H1 (cell line): ENCODE measurements at regions not wholly inside any gene's neighbourhood (a gene's known extent, or its start where the extent isn't known, plus 50 kb on each side); places are given as distances from the start of the nearest gene placed in this dataset.

ENCODE experiments used
- CTCF ChIA-PET: fragments of 300-600 bp; sonication (Branson Sonifier 250); formaldehyde crosslinking; loops from one replicate; lab custom pipeline; 2021; ENCODE audit not compliant: partially characterized antibody; lab: Charles Lee
- POLR2A ChIA-PET: fragments of 300-600 bp; sonication (Branson Sonifier 250); formaldehyde crosslinking; loops from one replicate; lab custom pipeline; 2021; ENCODE audit warnings: inconsistent platforms; ENCODE audit not compliant: partially characterized antibody; lab: Charles Lee
- DNase-seq, 2 experiments: peaks; one replicate each; pipeline versions ENCODE4 v3.0.0 to v3.0.0-alpha.2; 2010 to 2022; ENCODE audit warnings: low spot score in 2 of 2, low read depth in 1 of 2, mixed read lengths in 1 of 2
- FAIRE-seq: peaks from 2 replicates; lab custom pipeline; 2011; peaks lifted over from hg19 to GRCh38; lab: Jason Lieb, UNC
- H2AFZ ChIP-seq: 2 replicates; pipeline ENCODE4 v1.8.1; 2012; ENCODE audit warnings: low read length, inconsistent platforms
- H2AK5ac ChIP-seq: 2 replicates; pipeline ENCODE4 v1.6.1; 2013; ENCODE audit warnings: low read depth, low read length
- H2BK120ac ChIP-seq: replicated peaks from 2 replicates; pipeline ENCODE3; 2013; ENCODE audit warnings: low read depth, low read length, inconsistent platforms
- H2BK12ac ChIP-seq: 2 replicates; pipeline ENCODE4 v1.6.1; 2013; ENCODE audit warnings: low read depth, low read length
- H2BK15ac ChIP-seq: 2 replicates; pipeline ENCODE4 v1.6.1; 2013; ENCODE audit warnings: low read length
- H2BK20ac ChIP-seq: 2 replicates; pipeline ENCODE4 v1.6.1; 2013; ENCODE audit warnings: low read length
- H2BK5ac ChIP-seq: 2 replicates; pipeline ENCODE4 v1.6.1; 2013; ENCODE audit warnings: low read depth, low read length
- H3K14ac ChIP-seq: 2 replicates; pipeline ENCODE4 v1.6.1; 2013; ENCODE audit warnings: inconsistent platforms; ENCODE audit not compliant: insufficient read length
- H3K18ac ChIP-seq: 2 replicates; pipeline ENCODE4 v1.6.1; 2013; ENCODE audit warnings: low read length; ENCODE audit errors: extremely low read depth
- H3K23ac ChIP-seq: 2 replicates; pipeline ENCODE4 v1.6.1; 2013; ENCODE audit warnings: inconsistent platforms; ENCODE audit not compliant: insufficient read length
- H3K23me2 ChIP-seq: 2 replicates; pipeline ENCODE4 v1.6.1; 2013; ENCODE audit warnings: low read depth, low read length
- H3K27ac ChIP-seq: 2 replicates; pipeline ENCODE4 v1.6.1; 2011; ENCODE audit warnings: low read depth, low read length, inconsistent platforms
- H3K27me3 ChIP-seq, 4 experiments: replicated peaks in 1 of 4; 1 replicate in 1 of 4; 2 replicates in 3 of 4; pipeline versions ENCODE4 v1.6.1 to v1.8.1; 2011 to 2013; ENCODE audit warnings: low read length in 3 of 4, mild to moderate bottlenecking in 3 of 4, inconsistent platforms in 2 of 4, mixed read lengths in 2 of 4, moderate library complexity in 1 of 4; ENCODE audit not compliant: control insufficient read depth in 3 of 4, insufficient read depth in 3 of 4; ENCODE audit errors: extremely low read depth in 1 of 4
- H3K36me3 ChIP-seq, 4 experiments: 2 replicates each; pipeline versions ENCODE4 v1.6.1 to v1.8.1; 2011 to 2013; ENCODE audit warnings: mild to moderate bottlenecking in 4 of 4, low read length in 3 of 4, moderate library complexity in 2 of 4, control low read depth in 1 of 4, inconsistent platforms in 1 of 4; ENCODE audit not compliant: insufficient read depth in 4 of 4, control insufficient read depth in 2 of 4
- H3K4ac ChIP-seq: replicated peaks from 2 replicates; pipeline ENCODE3; 2013; ENCODE audit warnings: low read length, low read depth, mixed read lengths, inconsistent platforms; ENCODE audit not compliant: insufficient read length
- H3K4me1 ChIP-seq, 4 experiments: replicated peaks in 1 of 4; 1 replicate in 1 of 4; 2 replicates in 3 of 4; pipeline versions ENCODE4 v1.6.1 to v1.8.1; 2011 to 2013; ENCODE audit warnings: low read length in 3 of 4, inconsistent platforms in 2 of 4, mixed read lengths in 1 of 4; ENCODE audit not compliant: insufficient read depth in 4 of 4, control insufficient read depth in 3 of 4
- H3K4me2 ChIP-seq, 2 experiments: 2 replicates each; pipeline versions ENCODE4 v1.6.1 to v1.8.1; 2011 to 2013; ENCODE audit warnings: low read depth in 2 of 2, low read length in 2 of 2, control low read depth in 1 of 2, inconsistent platforms in 1 of 2, mild to moderate bottlenecking in 1 of 2; ENCODE audit not compliant: insufficient read depth in 1 of 2
- H3K4me3 ChIP-seq, 4 experiments: fragments of 200-600, 300-600 bp in 1 of 4; sonication (generic), shearing (Covaris generic), sonication (Bioruptor Twin) in 1 of 4; 2 replicates each; pipeline versions ENCODE4 v1.5.1 to v1.8.1; 2011 to 2016; ENCODE audit warnings: low read length in 4 of 4, low read depth in 3 of 4, control low read depth in 2 of 4, inconsistent platforms in 2 of 4, mild to moderate bottlenecking in 2 of 4, mixed read lengths in 1 of 4, moderate library complexity in 1 of 4; ENCODE audit not compliant: insufficient read depth in 2 of 4; ENCODE audit errors: extremely low read depth in 1 of 4
- H3K56ac ChIP-seq: replicated peaks from 2 replicates; pipeline ENCODE3; 2013; ENCODE audit warnings: low read depth, mild to moderate bottlenecking, mixed read lengths, low read length, inconsistent platforms; ENCODE audit not compliant: insufficient read length
- H3K79me1 ChIP-seq: 2 replicates; pipeline ENCODE4 v1.6.1; 2013; ENCODE audit warnings: low read depth, low read length, control low read depth
- H3K79me2 ChIP-seq, 2 experiments: 2 replicates each; pipeline versions ENCODE4 v1.6.1 to v1.8.1; 2012 to 2013; ENCODE audit warnings: low read length in 2 of 2, mild to moderate bottlenecking in 2 of 2, inconsistent platforms in 1 of 2; ENCODE audit not compliant: insufficient read depth in 2 of 2, control insufficient read depth in 1 of 2
- H3K9ac ChIP-seq, 4 experiments: replicated peaks in 1 of 4; 1 replicate in 1 of 4; 2 replicates in 3 of 4; pipeline versions ENCODE4 v1.6.1 to v1.8.1; 2011 to 2013; ENCODE audit warnings: low read depth in 3 of 4, low read length in 3 of 4, control low read depth in 2 of 4, mild to moderate bottlenecking in 2 of 4, moderate library complexity in 2 of 4, inconsistent platforms in 1 of 4; ENCODE audit errors: extremely low read depth in 1 of 4
- H3K9me3 ChIP-seq, 2 experiments: 2 replicates each; pipeline versions ENCODE4 v1.6.1 to v1.8.1; 2012 to 2013; ENCODE audit warnings: mild to moderate bottlenecking in 2 of 2, moderate library complexity in 2 of 2, control low read depth in 1 of 2, inconsistent platforms in 1 of 2, low read depth in 1 of 2, low read length in 1 of 2, mixed read lengths in 1 of 2; ENCODE audit not compliant: insufficient read depth in 2 of 2
- H4K20me1 ChIP-seq, 2 experiments: replicated peaks in 1 of 2; 2 replicates each; pipeline versions ENCODE3 to v1.8.1; 2011 to 2013; ENCODE audit warnings: inconsistent platforms in 2 of 2, low read length in 2 of 2, mild to moderate bottlenecking in 1 of 2; ENCODE audit not compliant: insufficient read depth in 2 of 2, control insufficient read depth in 1 of 2
- H4K5ac ChIP-seq: 2 replicates; pipeline ENCODE4 v1.6.1; 2013; ENCODE audit warnings: low read length, low read depth, mixed read lengths, inconsistent platforms; ENCODE audit not compliant: insufficient read length
- H4K8ac ChIP-seq: 2 replicates; pipeline ENCODE4 v1.8.0; 2013; ENCODE audit warnings: mild to moderate bottlenecking, moderate library complexity, low read length, inconsistent platforms; ENCODE audit not compliant: insufficient read depth; ENCODE audit errors: extremely low read depth
- H4K91ac ChIP-seq: replicated peaks from 2 replicates; pipeline ENCODE3; 2013; ENCODE audit warnings: low read length, mixed read lengths, inconsistent platforms; ENCODE audit not compliant: insufficient read length
- ATF2 ChIP-seq: IDR thresholded peaks from 2 replicates; pipeline ENCODE4 v1.6.1; 2012; ENCODE audit warnings: low read length, inconsistent platforms
- BACH1 ChIP-seq: IDR thresholded peaks from 2 replicates; pipeline ENCODE4 v1.6.1; 2012; ENCODE audit warnings: low read length, improper control_type of control experiment
- CEBPB ChIP-seq: IDR thresholded peaks from 2 replicates; pipeline ENCODE4 v1.6.1; 2012; ENCODE audit warnings: low read depth, low read length
- CHD2 ChIP-seq: IDR thresholded peaks from 2 replicates; pipeline ENCODE4 v1.6.1; 2012; ENCODE audit warnings: low read length, improper control_type of control experiment
- CTCF ChIP-seq, 3 experiments: IDR thresholded peaks; 1 replicate in 2 of 3; 2 replicates in 1 of 3; pipeline versions ENCODE4 v1.5.1 to v1.6.1; 2011; ENCODE audit warnings: low read length in 3 of 3, mild to moderate bottlenecking in 3 of 3, inconsistent platforms in 2 of 3, low read depth in 1 of 3, moderate library complexity in 1 of 3; ENCODE audit not compliant: insufficient read depth in 1 of 3; ENCODE audit errors: control extremely low read depth in 1 of 3
- MAFK ChIP-seq: IDR thresholded peaks from 2 replicates; pipeline ENCODE4 v1.6.1; 2012; ENCODE audit warnings: low read depth, mild to moderate bottlenecking, improper control_type of control experiment, low read length
- RFX5 ChIP-seq: IDR thresholded peaks from 2 replicates; pipeline ENCODE4 v1.6.1; 2011; ENCODE audit warnings: low read depth, low read length, improper control_type of control experiment, borderline replicate concordance
- RXRA ChIP-seq: IDR thresholded peaks from 2 replicates; pipeline ENCODE4 v1.6.1; 2011; ENCODE audit warnings: low read depth, mild to moderate bottlenecking, low read length, moderate library complexity; ENCODE audit not compliant: insufficient read depth
- SIRT6 ChIP-seq: IDR thresholded peaks from one replicate; pipeline ENCODE4 v1.7.1; 2012; ENCODE audit warnings: low read length, inconsistent platforms
- TAF1 ChIP-seq: IDR thresholded peaks from 2 replicates; pipeline ENCODE4 v1.6.1; 2011; ENCODE audit warnings: mild to moderate bottlenecking, low read depth, low read length
- WGBS, 2 experiments: shearing (Covaris generic) in 1 of 2; methylation state at CpG; one replicate each; pipeline versions ENCODE4 v1.1.6 to v1.1.7; 2013 to 2015; ENCODE audit warnings: low lambda C conversion rate in 2 of 2, mixed read lengths in 2 of 2, inconsistent platforms in 1 of 2, low coverage in 1 of 2, missing lambda C conversion rate in 1 of 2; ENCODE audit not compliant: insufficient replicate concordance in 2 of 2, insufficient coverage in 1 of 2, insufficient read length in 1 of 2; ENCODE audit errors: extremely low coverage in 1 of 2, missing lambda C conversion rate in 1 of 2; 5-methylcytosine and 5-hydroxymethylcytosine counted together

- 65% methylated on average over 1 of the region's 1 CpG; no CpG with 5 or more reads in 1 of the 2 experiments for WGBS, 2 experiments
- peaks cover 1 to 5% (median 3%) of the 10 kb centered on the region in 4 experiments; a peak in 4 of 7 replicates for H3K4me1 ChIP-seq
- no peaks in the 10 kb centered on the region for H3K27me3 ChIP-seq
- no peak overlapping the region for H3K18ac ChIP-seq
- H3K9me3 ChIP-seq, result no peaks in the 10 kb centered on the region
- H2BK15ac ChIP-seq, result no peak overlapping the region
- no peak overlapping the region for H3K14ac ChIP-seq
- 0 out of 2 replicates have a peak overlapping the region, but pooled peaks have one; percentile 41 for H2AFZ ChIP-seq
- H3K23ac ChIP-seq, result no peak overlapping the region
- POLR2A ChIA-PET, result no interaction called here
- H4K91ac ChIP-seq, result no peak overlapping the region
- H3K79me1 ChIP-seq, result no peaks in the 10 kb centered on the region
- no peak overlapping the region for H3K4ac ChIP-seq
- H3K27ac ChIP-seq, result no peak overlapping the region
- H2BK20ac ChIP-seq, result no peak overlapping the region
- no peaks in the 10 kb centered on the region for H3K36me3 ChIP-seq
- no peak overlapping the region for H2BK12ac ChIP-seq
- no peak overlapping the region for H4K5ac ChIP-seq
- no peak overlapping the region for H3K56ac ChIP-seq
- DNase-seq, result no peak
- H4K20me1 ChIP-seq, result no peaks in the 10 kb centered on the region
- no peaks in the 10 kb centered on the region for H3K79me2 ChIP-seq
- CTCF ChIA-PET, result interaction anchor here (0.6 to 1.3 kb wide), 5 partner anchors 23 to 134 kb away, joined by 3 read pairs; no protein-coding TSS in a partner anchor
- no peak overlapping the region for H2BK120ac ChIP-seq
- H3K4me2 ChIP-seq, result no peak overlapping the region
- H3K23me2 ChIP-seq, result no peaks in the 10 kb centered on the region; the same call in 1 of the 2 replicates
- no peak overlapping the region for H3K4me3 ChIP-seq
- H2AK5ac ChIP-seq, result no peak overlapping the region
- FAIRE-seq, result no peak
- no peak overlapping the region for H4K8ac ChIP-seq
- H3K9ac ChIP-seq, result no peak overlapping the region
- H2BK5ac ChIP-seq, result no peak overlapping the region
- no peak for TF ChIP-seq CHD2
- TF ChIP-seq CEBPB, result no peak
- no peak for TF ChIP-seq CTCF (IDR thresholded peaks at IDR 0.05; ENCODE audit: control extremely low read depth in 1 of 3, insufficient read depth in 1 of 3, low read depth in 1 of 3, low read length in 3 of 3)
- TF ChIP-seq RXRA, result no peak
- TF ChIP-seq MAFK, result no peak
- TF ChIP-seq ATF2, result no peak
- no peak for TF ChIP-seq TAF1
- TF ChIP-seq RFX5, result no peak
- no peak for TF ChIP-seq SIRT6
- TF ChIP-seq BACH1, result no peak
Measured at GRCh38 chr6:126531840-126532239, 191.9 kb downstream of the CENPW start.
